ENCODE measurements at regions not wholly inside any gene's neighbourhood (a gene's known extent, or its start where the extent isn't known, plus 50 kb on each side); places are given as distances from the start of the nearest gene placed in this dataset.
A peak's percentile ranks its signal among the peaks of the same experiment; 100 is the strongest.

DNA sequence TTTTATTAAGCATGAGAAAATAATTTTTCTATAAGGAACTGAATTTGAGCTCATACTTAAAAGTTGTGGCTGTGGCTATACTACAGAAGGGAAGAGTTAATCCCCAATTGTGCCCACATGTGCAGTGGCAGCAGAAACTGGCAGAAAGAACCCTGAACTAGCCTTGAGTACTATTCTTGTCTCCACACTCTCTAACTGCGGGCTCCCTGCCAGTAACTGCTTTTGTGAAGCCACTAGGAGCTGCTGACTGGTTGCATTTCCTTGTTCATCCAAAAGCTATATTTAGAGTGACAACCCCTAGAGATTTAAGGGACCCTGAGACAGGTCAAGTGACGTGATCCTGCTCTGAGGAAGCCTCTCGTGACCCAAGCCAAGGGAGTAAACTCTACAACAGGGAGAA, 238.6 kb downstream of the ELAVL2 start:
- no peak for TF ChIP-seq CTCF (IDR thresholded peaks at IDR 0.05)
- H3K9ac ChIP-seq = no peak overlapping the region
- H3K9me3 ChIP-seq (ENCODE audit: control insufficient read depth, low read length) = no peaks in the 10 kb centered on the region
- no peaks in the 10 kb centered on the region for H3K27me3 ChIP-seq (ENCODE audit: control insufficient read depth, insufficient read depth, low read length)
- no peak overlapping the region for H3K4me3 ChIP-seq (ENCODE audit: low read depth, low read length)
- no peak overlapping the region for H2AFZ ChIP-seq
- H3K27ac ChIP-seq = no peak overlapping the region
- H3K79me2 ChIP-seq = no peaks in the 10 kb centered on the region
- H3K36me3 ChIP-seq (ENCODE audit: control insufficient read depth, insufficient read depth, low read length) = no peaks in the 10 kb centered on the region
- H3K4me1 ChIP-seq = no peaks in the 10 kb centered on the region
- H3K4me2 ChIP-seq (ENCODE audit: low read length) = no peak overlapping the region

DNA sequence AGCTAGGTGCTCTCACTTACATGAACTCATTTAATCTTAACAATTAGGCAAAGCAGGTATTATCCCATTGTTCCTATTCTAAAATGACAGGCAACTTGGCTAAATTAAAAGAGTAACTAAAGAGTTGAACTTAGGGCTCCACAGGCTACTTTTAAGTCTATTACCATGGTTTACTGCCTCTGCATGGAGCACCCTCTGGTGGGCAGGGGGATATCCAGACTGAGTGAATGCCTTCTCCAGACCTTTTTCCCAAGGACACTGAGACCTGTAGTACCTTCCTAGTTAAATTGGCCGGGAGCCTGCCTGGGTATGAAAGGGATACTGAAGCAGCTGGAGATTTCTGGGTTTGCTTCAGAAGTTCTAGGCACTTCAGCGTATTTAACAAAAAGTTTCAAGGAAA, 238.1 kb downstream of the ELAVL2 start:
- H3K27me3 ChIP-seq (ENCODE audit: control insufficient read depth, insufficient read depth, low read length) = no peaks in the 10 kb centered on the region
- H3K4me3 ChIP-seq (ENCODE audit: low read depth, low read length) = no peak overlapping the region
- H3K4me1 ChIP-seq = no peaks in the 10 kb centered on the region
- no peak overlapping the region for H2AFZ ChIP-seq
- H3K27ac ChIP-seq = no peak overlapping the region
- H3K4me2 ChIP-seq (ENCODE audit: low read length) = no peak overlapping the region
- H3K9me3 ChIP-seq (ENCODE audit: control insufficient read depth, low read length) = no peaks in the 10 kb centered on the region
- no peaks in the 10 kb centered on the region for H3K36me3 ChIP-seq (ENCODE audit: control insufficient read depth, insufficient read depth, low read length)
- no peak overlapping the region for H3K9ac ChIP-seq
- no peaks in the 10 kb centered on the region for H3K79me2 ChIP-seq
- no peak for TF ChIP-seq CTCF (IDR thresholded peaks at IDR 0.05)

DNA sequence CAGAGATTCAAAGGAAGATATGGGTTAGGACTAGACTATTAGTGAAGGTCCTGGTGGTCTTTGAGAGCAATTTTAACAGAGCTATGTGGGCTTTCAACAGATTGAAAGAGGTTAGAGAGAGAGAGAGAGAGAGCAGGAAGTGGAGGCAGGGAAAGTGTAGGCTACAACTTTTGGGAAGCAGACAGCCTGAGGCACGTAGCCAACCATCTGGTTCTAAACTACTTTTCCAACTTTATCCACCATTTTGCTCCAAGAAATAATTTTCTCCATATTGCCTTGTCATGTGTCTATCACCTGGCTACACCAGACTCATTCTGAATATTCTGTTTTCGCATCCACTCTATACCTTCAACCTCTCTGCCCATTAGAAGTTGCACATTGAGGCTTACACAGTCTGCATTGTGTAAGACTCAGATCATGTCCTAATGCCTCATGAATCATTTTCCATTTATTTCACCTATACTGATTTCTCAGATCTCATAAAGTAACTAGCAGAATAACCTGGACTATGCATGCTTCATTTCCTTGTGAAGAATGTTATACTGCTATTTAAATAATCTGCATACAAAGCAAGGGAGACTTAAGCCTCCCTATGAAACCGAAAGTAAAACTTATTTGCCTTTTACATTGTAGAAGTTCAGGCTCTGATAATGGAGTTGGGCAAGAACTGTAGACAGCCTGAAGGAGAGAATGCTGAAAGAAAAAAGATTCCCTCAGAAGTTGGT, 235.6 kb downstream of the ELAVL2 start:
- H3K4me1 ChIP-seq = no peaks in the 10 kb centered on the region
- H3K79me2 ChIP-seq = no peaks in the 10 kb centered on the region
- H3K27ac ChIP-seq = no peak overlapping the region
- no peak overlapping the region for H2AFZ ChIP-seq
- H3K4me3 ChIP-seq (ENCODE audit: low read depth, low read length) = no peak overlapping the region
- no peak overlapping the region for H3K9ac ChIP-seq
- H3K4me2 ChIP-seq (ENCODE audit: low read length) = peak overlapping the region; percentile 61
- TF ChIP-seq CTCF (IDR thresholded peaks at IDR 0.05) = no peak
- H3K9me3 ChIP-seq (ENCODE audit: control insufficient read depth, low read length) = no peaks in the 10 kb centered on the region
- H3K27me3 ChIP-seq (ENCODE audit: control insufficient read depth, insufficient read depth, low read length) = no peaks in the 10 kb centered on the region
- no peaks in the 10 kb centered on the region for H3K36me3 ChIP-seq (ENCODE audit: control insufficient read depth, insufficient read depth, low read length)

GRCh38 chr9:23594421-23594820, 231.6 kb downstream of the ELAVL2 start:
- H3K27ac ChIP-seq = no peak overlapping the region
- no peak overlapping the region for H3K9ac ChIP-seq
- no peak overlapping the region for H3K4me2 ChIP-seq (ENCODE audit: low read length)
- H3K27me3 ChIP-seq (ENCODE audit: control insufficient read depth, insufficient read depth, low read length) = no peaks in the 10 kb centered on the region
- H3K4me3 ChIP-seq (ENCODE audit: low read depth, low read length) = no peak overlapping the region
- no peaks in the 10 kb centered on the region for H3K36me3 ChIP-seq (ENCODE audit: control insufficient read depth, insufficient read depth, low read length)
- H3K4me1 ChIP-seq = no peaks in the 10 kb centered on the region
- H2AFZ ChIP-seq = no peak overlapping the region
- H3K9me3 ChIP-seq (ENCODE audit: control insufficient read depth, low read length) = no peaks in the 10 kb centered on the region
- no peaks in the 10 kb centered on the region for H3K79me2 ChIP-seq
- TF ChIP-seq CTCF (IDR thresholded peaks at IDR 0.05) = no peak

Measured in parathyroid adenoma (tissue), 2 donors.